GM18505 (cell line): ENCODE measurements at regions not wholly inside any gene's neighbourhood (a gene's known extent, or its start where the extent isn't known, plus 50 kb on each side); places are given as distances from the start of the nearest gene placed in this dataset.

Experiments
- ATAC-seq: cut with Tn5 transposase; IDR thresholded peaks from one replicate; pipeline ENCODE4 v1.9.1; 2021; ENCODE audit not compliant: unreplicated experiment
- POLR2A ChIP-seq: IDR thresholded peaks from 4 replicates; pipeline ENCODE4 v1.6.1; 2011; ENCODE audit warnings: borderline replicate concordance; ENCODE audit not compliant: insufficient read depth, insufficient read length; ENCODE audit errors: extremely low read depth

- TF ChIP-seq POLR2A = no peak
- no peak for ATAC-seq
Measured at GRCh38 chr12:98464190-98464589, 51.2 kb upstream of the TMPO start.

GRCh38 chr12:98465505-98465904, 49.9 kb upstream of the TMPO start:
- no peak for TF ChIP-seq POLR2A

More at GRCh38 chr12:98465505-98465904, 49.9 kb upstream of the TMPO start:
- no peak for ATAC-seq
